ENCODE measurements at regions not wholly inside any gene's neighbourhood (a gene's known extent, or its start where the extent isn't known, plus 50 kb on each side); places are given as distances from the start of the nearest gene placed in this dataset.

GRCh38 chr9:7368410-7369292, 430.9 kb downstream of the DMAC1 start:
- TF ChIP-seq POLR2A (IDR thresholded peaks at IDR 0.05; ENCODE audit: low read length) (no peak), GATA1 (IDR thresholded peaks at IDR 0.05; ENCODE audit: low read depth, low read length) (no peak)
